ENCODE measurements at regions not wholly inside any gene's neighbourhood (a gene's known extent, or its start where the extent isn't known, plus 50 kb on each side); places are given as distances from the start of the nearest gene placed in this dataset.

GRCh38 chr22:46079861-46080821, 70.2 kb upstream of the PPARA start:
- no peaks in the 10 kb centered on the region for H3K9me3 Mint-ChIP-seq
- ATAC-seq: no peak
- peaks cover 24% of the 10 kb centered on the region for H3K4me1 Mint-ChIP-seq (ENCODE audit: low read depth)
- DNase-seq: no peak
- H3K36me3 Mint-ChIP-seq (ENCODE audit: insufficient read depth): no peaks in the 10 kb centered on the region
- H3K4me3 Mint-ChIP-seq: no peak overlapping the region
- no peaks in the 10 kb centered on the region for H3K27me3 Mint-ChIP-seq (ENCODE audit: low read depth)

GRCh38 chr22:46081036-46081830, 69.1 kb upstream of the PPARA start:
- H3K27me3 Mint-ChIP-seq (ENCODE audit: low read depth): no peaks in the 10 kb centered on the region
- no peaks in the 10 kb centered on the region for H3K36me3 Mint-ChIP-seq (ENCODE audit: insufficient read depth)
- H3K4me3 Mint-ChIP-seq: no peak overlapping the region
- DNase-seq (no peak), ATAC-seq (no peak)
- peaks cover 16% of the 10 kb centered on the region for H3K4me1 Mint-ChIP-seq (ENCODE audit: low read depth)
- no peaks in the 10 kb centered on the region for H3K9me3 Mint-ChIP-seq

- Mint-ChIP-seq H3K4me1 (ENCODE audit: low read depth) (peaks cover 12% of the 10 kb centered on the region), H3K27me3 (ENCODE audit: low read depth) (no peaks in the 10 kb centered on the region), H3K4me3 (no peak overlapping the region), H3K36me3 (ENCODE audit: insufficient read depth) (no peaks in the 10 kb centered on the region), H3K9me3 (no peaks in the 10 kb centered on the region)
- DNase-seq: no peak
- ATAC-seq: no peak
These were observed 68.5 kb upstream of the PPARA start for GRCh38 chr22:46081831-46082210.

- Mint-ChIP-seq H3K4me3 (no peak overlapping the region), H3K27me3 (ENCODE audit: low read depth) (no peaks in the 10 kb centered on the region)
- no peak for DNase-seq
These were observed 67.7 kb upstream of the PPARA start for GRCh38 chr22:46082633-46083032.

GRCh38 chr22:46083383-46084350, 66.7 kb upstream of the PPARA start:
- Mint-ChIP-seq H3K36me3 (ENCODE audit: insufficient read depth) (no peaks in the 10 kb centered on the region), H3K4me1 (ENCODE audit: low read depth) (peaks cover 5% of the 10 kb centered on the region), H3K4me3 (no peak overlapping the region), H3K27me3 (ENCODE audit: low read depth) (no peaks in the 10 kb centered on the region), H3K9me3 (no peaks in the 10 kb centered on the region)
- no peak for ATAC-seq
- no peak for DNase-seq

More at GRCh38 chr22:46082633-46083032, 67.7 kb upstream of the PPARA start:
- Mint-ChIP-seq H3K9me3 (no peaks in the 10 kb centered on the region), H3K4me1 (ENCODE audit: low read depth) (peaks cover 7% of the 10 kb centered on the region), H3K36me3 (ENCODE audit: insufficient read depth) (no peaks in the 10 kb centered on the region)
- no peak for ATAC-seq

- Mint-ChIP-seq H3K9me3 (no peaks in the 10 kb centered on the region), H3K4me1 (ENCODE audit: low read depth) (peaks cover 5% of the 10 kb centered on the region), H3K27me3 (ENCODE audit: low read depth) (no peaks in the 10 kb centered on the region), H3K4me3 (no peak overlapping the region), H3K36me3 (ENCODE audit: insufficient read depth) (no peaks in the 10 kb centered on the region)
- DNase-seq (no peak), ATAC-seq (no peak)
These were observed 66.0 kb upstream of the PPARA start for GRCh38 chr22:46084376-46084775.

GRCh38 chr22:46084943-46085827, 65.1 kb upstream of the PPARA start:
- Mint-ChIP-seq H3K4me3 (no peak overlapping the region), H3K36me3 (ENCODE audit: insufficient read depth) (no peaks in the 10 kb centered on the region), H3K27me3 (ENCODE audit: low read depth) (no peaks in the 10 kb centered on the region), H3K9me3 (no peaks in the 10 kb centered on the region), H3K4me1 (ENCODE audit: low read depth) (peaks cover 5% of the 10 kb centered on the region)
- DNase-seq: no peak
- ATAC-seq: no peak

GRCh38 chr22:46085828-46086576, 64.3 kb upstream of the PPARA start:
- DNase-seq: no peak
- Mint-ChIP-seq H3K4me1 (ENCODE audit: low read depth) (peaks cover 5% of the 10 kb centered on the region), H3K27me3 (ENCODE audit: low read depth) (no peaks in the 10 kb centered on the region), H3K4me3 (no peak overlapping the region), H3K36me3 (ENCODE audit: insufficient read depth) (no peaks in the 10 kb centered on the region), H3K9me3 (no peaks in the 10 kb centered on the region)
- no peak for ATAC-seq

GRCh38 chr22:46086577-46087335, 63.6 kb upstream of the PPARA start:
- H3K36me3 Mint-ChIP-seq (ENCODE audit: insufficient read depth): no peaks in the 10 kb centered on the region
- peaks cover 2% of the 10 kb centered on the region for H3K4me1 Mint-ChIP-seq (ENCODE audit: low read depth)

GRCh38 chr22:46087336-46087690, 63.0 kb upstream of the PPARA start:
- H3K27me3 Mint-ChIP-seq (ENCODE audit: low read depth): no peaks in the 10 kb centered on the region
- peaks cover 2% of the 10 kb centered on the region for H3K4me1 Mint-ChIP-seq (ENCODE audit: low read depth)
- no peak overlapping the region for H3K4me3 Mint-ChIP-seq
- no peaks in the 10 kb centered on the region for H3K36me3 Mint-ChIP-seq (ENCODE audit: insufficient read depth)
- no peak for DNase-seq
- H3K9me3 Mint-ChIP-seq: no peaks in the 10 kb centered on the region
- no peak for ATAC-seq

More at GRCh38 chr22:46086577-46087335, 63.6 kb upstream of the PPARA start:
- no peak overlapping the region for H3K4me3 Mint-ChIP-seq
- H3K9me3 Mint-ChIP-seq: no peaks in the 10 kb centered on the region
- no peak for DNase-seq
- H3K27me3 Mint-ChIP-seq (ENCODE audit: low read depth): no peaks in the 10 kb centered on the region
- no peak for ATAC-seq

GRCh38 chr22:46087816-46088277, 62.5 kb upstream of the PPARA start:
- ATAC-seq: no peak
- Mint-ChIP-seq H3K27me3 (ENCODE audit: low read depth) (no peaks in the 10 kb centered on the region), H3K36me3 (ENCODE audit: insufficient read depth) (no peaks in the 10 kb centered on the region), H3K4me3 (no peak overlapping the region), H3K9me3 (no peaks in the 10 kb centered on the region), H3K4me1 (ENCODE audit: low read depth) (peaks cover 2% of the 10 kb centered on the region)
- no peak for DNase-seq

All from activated T-cell treated with anti-CD3 and anti-CD28 coated beads, Interleukin-2, amount 50 U/mL, for 4 hours (primary cell).